SK-MEL-5 (cell line): ENCODE measurements at regions not wholly inside any gene's neighbourhood (a gene's known extent, or its start where the extent isn't known, plus 50 kb on each side); places are given as distances from the start of the nearest gene placed in this dataset.
A peak's percentile ranks its signal among the peaks of the same experiment; 100 is the strongest.

Experiments used
- DNase-seq: peaks from one replicate; pipeline ENCODE4 v3.0.0-alpha.2; 2016; ENCODE audit warnings: low read depth, low spot score
- in situ Hi-C: cut with HindIII; loops from 2 replicates; pipeline ENCODE4 v1.10.0; 2016; ENCODE audit warnings: low sequenced_read_pairs, high pct_unique_total_duplicates, low pct_unique_long_range_greater_than_20kb

- no peak for DNase-seq
- in situ Hi-C loops, result no loop called here
These were observed 226.0 kb upstream of the C1orf87 start for GRCh38 chr1:60299581-60299980.

DNA sequence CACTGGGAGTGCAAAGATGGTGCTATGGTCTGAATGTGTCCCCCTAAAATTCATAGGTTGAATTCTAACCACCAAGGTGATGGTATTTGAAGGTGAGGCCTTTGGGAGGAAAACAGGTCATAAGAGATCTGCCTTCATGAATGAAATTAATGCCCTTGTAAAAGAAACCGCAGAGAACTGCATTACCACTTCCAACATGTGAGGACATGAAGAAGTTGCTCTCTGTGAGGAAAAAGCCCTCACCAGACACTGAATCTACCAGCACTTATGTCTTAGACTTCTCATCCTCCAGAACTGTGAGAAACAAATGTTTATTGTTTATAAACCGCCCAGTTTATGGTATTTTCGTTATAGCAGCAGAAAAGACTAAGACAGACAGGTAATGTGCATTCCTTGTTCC is 224.7 kb upstream of the C1orf87 start:
- DNase-seq, result no peak
- in situ Hi-C loops, result no loop called here

GRCh38 chr1:60296794-60297193 is 223.2 kb upstream of the C1orf87 start:
- in situ Hi-C loops, result no loop called here
- no peak for DNase-seq

GRCh38 chr1:60292140-60292539 is 218.6 kb upstream of the C1orf87 start:
- in situ Hi-C loops, result no loop called here
- no peak for DNase-seq

- DNase-seq, result no peak
- in situ Hi-C loops, result no loop called here
These were observed 216.8 kb upstream of the C1orf87 start for GRCh38 chr1:60290393-60290792.

- in situ Hi-C loops, result no loop called here
- peak; percentile 46 for DNase-seq
These were observed 214.0 kb upstream of the C1orf87 start for GRCh38 chr1:60287536-60287935.

- no peak for DNase-seq
- in situ Hi-C loops, result no loop called here
These were observed 210.1 kb upstream of the C1orf87 start for GRCh38 chr1:60283690-60284089.

DNA sequence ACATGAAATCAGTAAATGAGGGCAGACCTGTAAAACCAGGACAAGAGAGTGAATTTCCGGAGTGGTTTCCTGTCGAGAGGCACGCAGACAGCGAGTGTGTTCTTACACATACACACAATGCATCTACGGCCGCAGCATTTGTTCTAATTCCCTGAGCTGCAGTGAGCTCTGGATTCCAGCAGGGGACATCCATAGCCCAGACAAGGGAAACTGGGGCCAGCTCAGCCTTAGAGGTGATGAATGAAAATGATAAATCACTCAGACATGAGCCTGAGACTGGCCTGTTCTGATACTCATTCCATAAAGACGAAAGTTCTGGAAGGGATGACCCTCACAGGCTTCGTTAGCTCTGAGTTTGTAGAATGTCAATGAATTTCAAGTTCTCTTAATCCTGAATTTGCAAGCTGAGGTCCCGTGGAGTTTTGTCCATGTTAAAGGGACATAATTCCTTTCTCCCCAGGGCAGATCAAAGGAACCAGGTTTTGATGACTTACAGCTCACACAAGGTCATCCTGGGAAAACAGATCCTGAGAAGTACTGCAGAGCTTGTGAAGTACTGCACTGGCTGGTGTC is 207.9 kb upstream of the C1orf87 start:
- in situ Hi-C loops, result no loop called here
- peak; percentile 87 for DNase-seq

GRCh38 chr1:60280819-60281218 is 207.2 kb upstream of the C1orf87 start:
- peak; percentile 0 for DNase-seq
- in situ Hi-C loops, result no loop called here

DNA sequence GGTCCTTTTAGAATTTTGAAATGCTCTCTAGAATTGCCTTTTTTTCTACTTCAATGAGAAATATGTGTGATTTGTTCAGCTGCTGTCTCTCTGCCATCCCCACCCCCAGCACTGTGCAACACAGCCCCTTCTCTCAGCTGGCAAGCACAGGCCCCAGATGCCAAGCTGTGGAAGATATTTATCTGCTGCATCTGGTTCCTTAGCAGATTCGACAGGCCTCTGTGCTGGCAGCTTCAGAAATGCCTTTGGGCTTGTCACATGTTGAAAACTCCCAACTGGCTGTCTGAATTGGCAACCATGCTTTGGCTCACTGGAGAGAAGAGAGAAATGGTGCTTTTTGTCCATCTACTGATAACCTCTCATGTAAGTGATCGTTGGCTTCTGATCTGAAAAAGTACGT is 206.7 kb upstream of the C1orf87 start:
- peak; percentile 49 for DNase-seq
- in situ Hi-C loops, result no loop called here

DNA sequence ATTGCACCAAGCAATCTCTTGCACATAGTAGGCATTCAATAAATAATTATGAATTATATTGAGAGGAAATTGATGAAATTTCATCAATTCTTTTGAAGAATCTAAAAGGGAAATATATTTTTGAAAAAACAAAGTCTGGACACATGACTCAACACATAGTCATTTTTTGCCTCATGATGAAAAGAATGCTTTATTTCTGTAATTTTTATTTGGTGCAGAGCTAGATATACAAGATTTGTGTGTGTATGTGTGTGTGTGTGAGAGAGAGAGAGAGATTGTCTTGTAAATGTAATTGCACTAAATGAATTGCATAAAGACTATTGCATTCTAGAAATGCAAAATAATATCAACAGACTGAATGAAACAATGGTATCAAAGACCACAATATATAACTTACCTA is 206.2 kb upstream of the C1orf87 start:
- in situ Hi-C loops, result no loop called here

DNA sequence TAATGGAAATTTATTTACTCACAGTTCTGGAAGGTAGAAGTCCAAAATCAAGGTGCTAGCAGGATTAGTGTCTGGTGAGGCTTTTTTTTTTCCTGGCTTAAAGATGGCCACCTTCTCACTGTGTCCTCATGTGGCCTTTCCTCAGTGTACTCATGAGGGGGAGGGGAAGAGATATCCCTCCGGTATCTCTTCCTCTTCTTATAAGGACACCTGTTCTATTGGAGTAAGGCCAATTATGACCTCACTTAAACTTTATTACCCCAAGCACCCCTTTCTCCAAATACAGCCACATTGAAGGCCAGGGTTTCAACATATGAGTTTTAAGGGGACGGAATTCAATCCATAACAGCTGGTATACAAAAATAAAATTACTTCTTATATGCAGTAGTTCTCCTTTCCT is 203.7 kb upstream of the C1orf87 start:
- DNase-seq, result no peak
- in situ Hi-C loops, result no loop called here

More for the DNA sequence above, 206.2 kb upstream of the C1orf87 start:
- no peak for DNase-seq

DNA sequence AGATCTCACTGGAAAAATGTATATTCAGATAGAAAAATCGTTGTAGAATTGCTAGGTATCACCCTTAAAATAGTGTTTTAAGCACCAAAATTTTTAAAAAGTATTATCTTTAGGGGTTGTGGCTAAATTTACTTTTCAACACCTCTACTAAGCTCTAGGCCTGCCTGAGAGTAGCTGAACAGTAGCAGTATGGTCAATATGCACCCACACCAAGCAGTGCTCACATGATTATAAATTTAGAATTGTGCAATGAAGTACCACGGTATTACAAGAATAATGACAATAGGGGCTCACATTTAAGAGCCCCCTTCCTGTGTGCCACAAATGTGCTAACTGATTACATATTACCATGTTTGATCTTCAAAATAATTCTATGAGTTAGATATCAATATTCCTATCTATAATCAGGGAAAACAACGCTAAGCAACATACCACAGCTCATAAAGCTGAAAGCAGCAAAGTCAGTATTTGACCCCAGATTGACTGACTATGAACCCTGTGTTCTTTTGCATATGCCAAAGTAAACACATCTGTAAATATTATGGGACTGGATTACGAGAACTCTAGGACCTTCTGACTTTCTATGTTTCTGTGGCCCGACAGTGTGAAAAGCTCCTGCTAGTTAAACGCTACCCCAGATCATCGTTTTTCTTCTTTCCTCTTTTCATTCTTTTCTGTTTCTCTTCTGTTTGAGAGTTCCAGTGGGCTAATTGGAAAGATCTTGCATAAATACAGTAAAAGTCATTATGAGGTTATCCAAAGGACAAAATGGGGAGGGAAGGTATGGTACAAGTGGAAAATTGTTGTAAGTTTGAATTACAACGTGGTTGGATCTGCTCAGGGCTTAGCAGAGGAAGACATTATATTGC is 201.1 kb upstream of the C1orf87 start:
- no peak for DNase-seq
- in situ Hi-C loops, result no loop called here

DNA sequence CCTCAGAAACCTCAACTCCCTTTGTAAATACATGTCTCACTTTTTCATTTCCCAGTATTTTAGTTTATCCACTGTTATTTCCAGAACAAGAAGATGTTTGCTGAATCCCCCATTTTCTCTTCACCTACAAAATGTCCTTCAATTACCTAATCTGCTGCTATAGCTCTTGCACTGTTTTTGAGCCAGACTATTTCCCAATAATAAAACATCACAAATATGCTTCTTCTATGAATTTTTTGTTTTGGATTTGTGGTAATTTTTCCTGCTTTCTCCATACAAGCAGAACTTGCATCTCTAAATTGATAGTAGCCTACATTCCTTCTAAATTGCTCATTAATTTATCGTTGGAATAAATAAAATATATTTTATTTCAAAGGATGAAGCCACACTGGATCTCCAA is 199.6 kb upstream of the C1orf87 start:
- DNase-seq, result no peak
- in situ Hi-C loops, result no loop called here

GRCh38 chr1:60271041-60271440 is 197.5 kb upstream of the C1orf87 start:
- in situ Hi-C loops, result no loop called here

GRCh38 chr1:60268451-60268850 is 194.9 kb upstream of the C1orf87 start:
- no peak for DNase-seq
- in situ Hi-C loops, result no loop called here

More at GRCh38 chr1:60271041-60271440, 197.5 kb upstream of the C1orf87 start:
- no peak for DNase-seq

GRCh38 chr1:60265560-60266535 is 192.3 kb upstream of the C1orf87 start:
- DNase-seq, result no peak
- in situ Hi-C loops, result no loop called here

DNA sequence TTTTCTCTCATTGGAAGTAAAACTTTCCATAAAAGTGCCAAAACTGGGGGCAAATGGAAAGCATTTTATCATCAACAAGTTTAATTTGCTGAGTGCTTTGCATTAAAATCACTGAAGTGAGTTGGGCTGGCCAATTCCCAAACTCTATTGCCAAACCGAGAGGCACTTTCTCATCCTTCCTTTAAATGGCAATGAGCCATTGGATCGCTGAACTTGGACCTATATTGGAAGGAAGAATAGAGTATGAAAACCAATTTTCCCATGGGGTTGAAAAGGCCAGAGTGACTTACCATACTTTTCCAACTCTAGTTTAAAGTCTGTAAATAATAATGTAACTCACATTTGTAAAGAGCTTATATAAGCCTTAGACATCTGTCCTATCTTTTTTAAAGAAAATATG is 189.1 kb upstream of the C1orf87 start:
- in situ Hi-C loops, result no loop called here
- no peak for DNase-seq
